CD4-positive, alpha-beta T cell treated with Interleukin-15 for 4 hours (primary cell): ENCODE measurements at regions not wholly inside any gene's neighbourhood (a gene's known extent, or its start where the extent isn't known, plus 50 kb on each side); places are given as distances from the start of the nearest gene placed in this dataset.

Experiments used
- DNase-seq: peaks from one replicate; pipeline ENCODE4 v3.0.0-alpha.2; 2020; ENCODE audit warnings: low spot score

DNA sequence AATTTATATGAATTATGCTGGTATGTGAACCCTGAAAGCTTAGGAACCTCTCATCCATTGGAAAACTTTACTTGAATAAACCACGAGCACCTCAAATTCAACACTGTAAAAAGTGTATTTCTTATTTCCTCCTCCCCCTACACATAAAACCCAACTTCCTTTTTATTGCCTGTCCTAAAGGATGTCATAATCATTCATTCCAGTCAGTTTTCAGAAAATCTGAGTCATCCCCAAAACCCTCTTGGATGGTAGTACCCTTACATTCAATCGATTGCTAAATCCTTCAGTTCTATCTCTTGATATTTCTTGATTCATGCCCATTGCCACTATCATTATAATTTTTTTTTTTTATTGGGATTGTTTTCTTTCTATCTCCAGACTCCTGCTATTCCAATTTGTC is 91.1 kb upstream of the ATP8A1 start:
- no peak for DNase-seq

DNA sequence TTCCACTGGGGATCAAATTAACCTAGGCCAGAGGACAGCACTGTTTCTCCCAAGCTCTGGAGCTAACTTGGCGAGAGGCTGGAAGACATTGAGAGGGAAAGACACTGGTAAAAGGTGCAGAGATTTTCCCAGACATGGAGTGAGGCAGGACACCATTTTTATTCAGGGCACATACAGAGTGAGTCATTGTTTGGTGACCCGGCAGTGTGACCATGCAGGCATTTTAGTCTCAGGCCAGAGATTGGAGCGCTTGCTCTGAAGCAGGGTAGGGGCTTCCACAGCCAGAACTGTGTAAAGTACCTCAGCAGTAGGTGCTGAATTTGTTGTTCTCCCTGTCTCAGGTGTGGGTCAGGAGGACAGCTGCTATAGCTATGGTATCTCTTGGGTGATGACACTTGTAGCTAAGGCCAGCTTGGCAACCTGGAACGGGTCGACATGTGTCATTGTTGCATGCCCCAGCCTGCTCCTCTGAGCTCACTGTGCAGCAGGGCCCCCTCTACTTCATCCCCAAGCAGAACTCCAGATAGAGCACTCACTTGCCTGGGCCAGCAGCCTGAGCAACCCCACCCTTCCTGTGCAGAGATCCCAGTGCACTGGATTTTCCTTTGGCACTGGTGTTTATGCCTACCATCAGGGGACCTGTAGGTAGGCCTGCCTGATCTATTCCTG is 79.8 kb upstream of the ATP8A1 start:
- DNase-seq, result no peak

DNA sequence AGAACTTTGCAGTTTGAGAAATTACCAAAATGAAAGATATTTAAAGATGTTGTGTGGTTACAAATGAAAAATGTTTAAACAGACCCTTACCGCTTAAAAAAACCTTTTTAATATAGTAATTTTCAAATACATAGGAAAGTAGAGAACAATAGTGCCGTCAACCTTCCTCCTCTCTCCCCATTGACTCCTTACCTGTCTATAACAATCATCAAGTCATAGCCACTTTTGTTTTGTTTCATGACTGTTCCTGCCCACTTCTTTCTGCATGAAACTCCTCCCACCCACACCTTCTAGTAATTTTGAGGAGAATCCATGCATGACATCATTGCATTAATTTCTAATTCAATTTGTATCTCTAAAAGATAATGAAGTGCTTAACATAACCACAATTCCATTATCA is 76.5 kb upstream of the ATP8A1 start:
- DNase-seq, result no peak

GRCh38 chr4:42732776-42733175 is 75.9 kb upstream of the ATP8A1 start:
- no peak for DNase-seq

DNA sequence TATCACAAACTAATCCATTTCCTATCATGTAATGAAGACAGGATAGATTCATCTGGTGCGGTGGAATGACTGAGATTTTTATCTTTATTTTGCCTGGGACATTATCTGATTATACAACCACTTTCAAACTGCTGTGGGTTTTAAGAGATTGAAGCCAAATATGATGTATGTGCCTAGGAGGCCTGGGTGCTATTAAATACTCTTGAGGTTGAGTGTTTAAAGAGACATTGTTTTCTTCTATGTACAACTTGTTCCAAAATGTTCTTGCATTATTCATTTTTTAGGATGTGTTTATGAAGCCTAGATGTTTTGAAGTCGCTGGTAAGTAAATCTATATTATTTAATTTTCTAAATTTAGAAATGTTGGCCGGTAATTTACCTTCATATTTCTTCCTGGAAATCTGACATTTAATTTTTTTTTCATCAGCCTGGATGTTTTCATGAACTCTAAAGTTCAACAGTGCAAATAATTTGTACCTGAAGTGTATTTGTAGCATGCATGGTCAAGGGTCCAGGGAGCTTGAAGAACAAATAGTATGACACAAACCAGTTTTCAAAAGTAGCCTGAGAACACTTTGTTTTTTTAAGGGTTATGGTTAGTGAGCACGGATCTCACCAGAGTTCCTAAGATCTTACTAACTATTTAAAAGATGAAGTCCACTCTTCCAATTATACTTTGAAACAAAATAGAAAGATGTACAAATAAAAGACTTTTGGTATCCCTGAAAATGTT is 72.8 kb upstream of the ATP8A1 start:
- no peak for DNase-seq

DNA sequence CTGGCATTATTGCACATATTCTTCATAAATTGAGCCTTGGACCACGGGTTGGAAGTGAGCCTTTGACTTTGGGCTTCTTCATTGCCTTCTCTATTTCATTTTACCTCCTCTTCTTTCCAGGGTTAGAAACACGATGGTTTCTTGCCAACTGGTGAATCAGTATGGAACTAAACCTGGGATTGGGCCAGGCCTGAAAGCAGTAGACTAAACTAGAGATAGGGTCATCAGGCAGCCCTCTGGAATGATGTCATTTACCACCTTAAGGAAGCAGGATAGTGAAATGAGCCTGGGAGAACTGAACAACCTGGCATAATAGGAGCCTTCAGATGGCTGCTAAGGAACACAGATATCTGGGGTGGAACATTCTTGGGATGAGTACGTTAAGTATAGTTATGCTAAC is 67.5 kb upstream of the ATP8A1 start:
- DNase-seq, result no peak

DNA sequence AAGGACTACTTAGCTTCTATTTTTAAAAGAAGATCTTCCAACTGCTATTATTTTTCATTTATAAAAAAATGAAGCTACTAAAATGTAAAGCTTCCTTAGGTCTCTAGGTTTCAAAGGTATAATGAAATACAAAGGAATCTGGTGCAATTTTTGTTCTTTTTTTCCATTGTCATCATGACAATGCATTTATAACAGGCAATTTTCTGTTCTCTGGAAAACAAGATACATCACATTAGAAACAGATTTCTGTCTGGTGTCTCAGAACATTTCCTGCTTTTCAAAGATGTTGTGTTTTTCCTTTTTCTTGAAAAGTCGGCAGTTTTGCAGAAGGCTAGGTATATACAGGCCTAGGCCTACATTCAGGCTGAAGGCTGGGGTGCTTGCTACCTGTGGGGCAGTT is 63.6 kb upstream of the ATP8A1 start:
- DNase-seq, result no peak

DNA sequence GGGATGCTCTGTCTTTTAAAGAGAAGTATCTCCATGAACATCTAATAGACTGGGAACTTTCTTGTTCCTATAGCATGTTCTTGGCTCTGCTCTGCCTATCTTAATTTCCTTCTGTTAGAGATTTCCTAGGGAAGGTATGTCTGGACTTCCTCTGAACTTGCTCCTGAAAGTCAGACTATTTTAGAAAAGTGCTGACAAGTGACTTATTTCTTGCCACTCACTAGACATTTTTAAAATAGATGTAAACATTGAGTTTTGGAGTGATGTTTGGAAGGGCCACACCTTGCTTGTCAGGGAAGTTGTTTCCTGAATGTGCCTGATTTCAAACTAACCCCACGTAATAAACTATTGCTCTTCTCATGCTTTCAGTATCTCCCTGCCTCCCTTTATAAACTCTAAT is 62.4 kb upstream of the ATP8A1 start:
- DNase-seq, result no peak

DNA sequence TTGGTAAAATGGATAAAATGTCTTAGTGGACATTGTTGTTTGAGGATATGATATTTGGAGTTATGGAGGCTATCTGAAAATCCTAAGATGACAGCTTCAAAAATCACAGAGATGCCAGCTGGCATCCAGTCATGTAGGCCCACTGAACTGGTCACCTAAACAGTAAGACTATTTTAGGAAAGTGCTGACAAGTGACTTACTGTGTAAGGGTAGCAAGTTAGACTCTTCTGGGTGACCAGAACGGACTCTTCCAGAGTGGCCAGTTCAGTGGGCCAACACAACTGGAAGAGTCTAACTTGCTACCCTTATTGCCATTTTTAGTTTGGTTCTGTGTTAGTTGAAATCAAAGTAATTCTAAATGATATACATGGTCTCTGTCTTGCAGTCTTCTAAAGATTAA is 61.4 kb upstream of the ATP8A1 start:
- DNase-seq, result no peak

- no peak for DNase-seq
Observed at GRCh38 chr4:42716996-42717395, 60.1 kb upstream of the ATP8A1 start.

DNA sequence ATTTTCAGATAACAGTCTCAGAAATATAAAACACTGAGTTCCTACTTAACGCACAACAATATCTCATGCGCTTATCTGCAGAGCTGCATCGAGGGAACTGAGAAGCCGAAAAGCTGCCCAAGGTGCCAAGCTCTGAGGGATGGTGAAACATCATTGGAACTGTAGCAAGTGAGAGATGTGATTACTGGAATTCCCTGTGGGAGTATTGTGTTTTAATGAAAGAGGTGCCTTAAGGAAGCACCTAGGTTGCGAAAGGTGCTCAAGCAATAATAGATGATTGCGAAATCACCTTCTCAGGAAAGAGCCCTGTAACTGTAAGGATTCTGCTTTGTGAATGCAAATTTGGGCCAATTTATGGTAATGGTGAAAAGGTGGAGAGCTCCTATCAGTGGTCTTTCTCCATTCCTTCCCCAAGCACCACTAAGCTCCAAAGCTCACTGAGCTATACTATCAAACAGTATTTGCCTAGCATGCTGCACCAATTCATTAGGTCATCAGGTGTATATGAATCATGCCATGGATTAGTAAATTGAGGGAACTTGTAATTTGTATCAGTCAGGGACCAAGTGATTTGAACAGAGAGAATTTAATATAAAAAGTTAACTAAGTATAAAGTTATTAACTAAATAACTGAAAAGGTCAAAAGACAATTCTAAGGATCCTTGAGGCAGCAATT is 59.0 kb upstream of the ATP8A1 start:
- DNase-seq, result no peak

- no peak for DNase-seq
Observed at GRCh38 chr4:42713391-42713790, 56.5 kb upstream of the ATP8A1 start.

DNA sequence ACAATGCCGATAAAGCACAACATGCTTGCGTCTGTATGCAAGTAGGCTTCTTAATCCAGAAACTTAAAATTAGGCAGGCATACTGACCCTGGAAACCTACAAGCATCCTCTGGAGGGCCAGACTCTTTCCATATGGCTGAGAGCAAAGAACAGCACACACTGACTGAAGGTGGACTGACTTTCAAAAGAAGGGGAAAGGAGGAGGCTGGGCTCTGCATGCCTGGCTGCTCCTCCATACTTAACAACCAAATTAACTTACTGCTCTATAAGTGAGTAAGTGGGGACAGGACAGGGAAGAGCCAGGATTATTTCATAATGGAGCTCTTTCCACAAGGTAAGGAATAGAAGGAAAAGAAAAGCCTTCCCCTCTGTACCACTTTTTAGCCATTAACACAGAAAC is 55.9 kb upstream of the ATP8A1 start:
- DNase-seq, result no peak

- DNase-seq, result no peak
Observed at GRCh38 chr4:42711496-42711895, 54.6 kb upstream of the ATP8A1 start.

DNA sequence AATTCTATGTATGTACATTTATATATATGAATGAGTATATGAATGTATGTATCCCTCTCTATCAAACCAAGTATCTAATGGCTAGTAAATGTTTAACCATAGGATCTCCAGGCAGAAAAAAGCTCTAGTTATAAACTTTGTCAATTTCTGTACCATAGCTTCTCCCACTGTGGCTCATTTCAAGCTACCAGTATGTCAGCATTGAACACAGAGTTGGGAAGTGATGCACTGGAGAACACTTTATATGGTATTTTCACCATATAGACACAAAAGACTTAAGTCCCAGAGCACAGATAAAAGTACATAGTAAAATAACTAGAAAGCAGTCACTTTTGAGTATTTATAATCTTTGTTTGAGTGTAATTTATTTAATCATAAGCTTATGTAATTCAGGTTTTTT is 53.9 kb upstream of the ATP8A1 start:
- DNase-seq, result no peak

DNA sequence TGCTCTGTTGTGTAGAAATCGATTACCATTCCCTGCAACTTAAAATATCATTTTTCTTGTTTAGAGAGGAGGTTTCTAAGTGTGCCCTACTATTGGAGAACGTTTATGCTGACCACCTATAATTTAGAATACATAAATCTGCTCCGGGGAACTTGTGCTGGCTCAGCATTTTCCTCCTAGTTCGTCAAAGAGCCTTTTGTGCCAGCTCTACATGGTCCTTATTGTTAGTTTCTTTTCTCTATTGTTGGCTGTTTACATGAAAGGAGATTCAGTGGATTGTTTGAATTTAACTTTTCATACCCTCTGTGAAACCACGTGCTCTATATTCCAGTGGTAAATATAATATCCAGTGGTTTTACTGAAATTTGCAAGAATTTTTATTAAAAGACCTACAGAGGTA is 53.4 kb upstream of the ATP8A1 start:
- DNase-seq, result no peak

DNA sequence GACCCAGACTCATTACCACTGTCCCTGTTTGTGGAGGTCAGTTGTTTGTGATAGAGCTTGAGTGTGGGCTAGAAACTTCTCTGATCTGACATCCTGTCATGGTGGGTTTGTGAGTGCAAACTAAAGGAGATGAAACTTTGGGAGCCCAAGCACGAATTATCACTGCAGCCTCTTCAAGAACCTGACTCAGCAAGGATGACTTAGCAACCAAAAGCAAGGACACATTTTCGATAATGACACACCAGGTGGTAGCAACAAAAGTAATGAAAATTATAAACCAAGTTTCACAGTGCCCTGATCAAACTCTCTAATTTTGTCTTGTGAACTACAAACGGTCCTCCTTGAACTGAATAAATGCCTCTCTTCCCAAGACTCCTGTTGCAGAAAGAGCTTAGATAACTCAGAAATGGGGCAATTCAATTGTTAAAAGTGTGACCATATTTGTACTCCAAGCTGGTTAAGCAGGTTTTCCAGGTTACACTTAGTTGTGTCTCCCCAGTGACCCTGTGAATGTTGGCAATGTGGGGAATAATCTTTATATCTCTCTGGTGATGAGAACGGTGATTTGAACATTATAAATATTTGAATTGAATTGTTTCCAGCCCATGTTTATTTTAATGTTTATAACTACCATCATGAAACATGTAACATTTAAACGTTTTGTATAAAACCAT is 52.6 kb upstream of the ATP8A1 start:
- DNase-seq, result no peak

DNA sequence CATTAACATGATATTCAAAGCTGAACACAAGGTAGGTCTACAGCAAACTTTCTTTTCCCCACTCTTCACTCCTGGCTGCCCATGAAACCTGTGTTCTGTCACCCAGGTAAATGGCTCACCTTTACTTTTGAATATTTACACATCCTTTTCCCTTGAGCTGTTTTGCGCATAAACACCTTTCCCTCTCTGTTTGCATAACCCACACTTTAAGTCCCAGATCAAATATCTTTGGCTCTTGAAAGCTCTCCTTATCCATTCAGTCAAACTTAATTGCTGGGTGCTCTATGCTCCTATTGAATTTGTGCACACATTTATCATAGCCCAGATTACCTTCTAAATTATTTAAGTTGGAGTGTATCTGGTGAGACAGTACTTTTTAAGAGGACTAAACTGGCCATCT is 51.7 kb upstream of the ATP8A1 start:
- no peak for DNase-seq
